Iris pigment epithelial cell (primary cell): ENCODE measurements at regions not wholly inside any gene's neighbourhood (a gene's known extent, or its start where the extent isn't known, plus 50 kb on each side); places are given as distances from the start of the nearest gene placed in this dataset.

ENCODE experiments used
- DNase-seq: peaks from one replicate; pipeline ENCODE4 v3.0.0-alpha.2; 2011; ENCODE audit warnings: low read depth

DNA sequence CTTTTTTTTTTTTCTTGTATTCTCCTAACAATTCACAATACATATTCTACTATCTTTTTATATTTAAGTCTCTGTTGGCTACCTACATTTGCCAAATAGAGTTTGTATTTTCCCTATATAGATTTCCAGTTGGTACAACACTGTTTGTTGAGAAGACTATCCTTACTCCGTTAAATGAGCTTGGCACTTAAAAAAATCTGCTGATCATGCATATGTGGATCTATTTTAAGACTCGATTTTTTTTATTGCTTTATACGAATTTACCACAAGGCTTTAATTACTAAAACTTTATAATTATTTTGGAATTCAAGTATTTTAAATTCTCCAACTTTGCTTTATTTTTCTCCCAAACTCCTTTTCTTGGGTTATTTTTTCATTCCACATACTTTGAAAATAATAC, 855.6 kb downstream of the C6orf118 start:
- DNase-seq: no peak

DNA sequence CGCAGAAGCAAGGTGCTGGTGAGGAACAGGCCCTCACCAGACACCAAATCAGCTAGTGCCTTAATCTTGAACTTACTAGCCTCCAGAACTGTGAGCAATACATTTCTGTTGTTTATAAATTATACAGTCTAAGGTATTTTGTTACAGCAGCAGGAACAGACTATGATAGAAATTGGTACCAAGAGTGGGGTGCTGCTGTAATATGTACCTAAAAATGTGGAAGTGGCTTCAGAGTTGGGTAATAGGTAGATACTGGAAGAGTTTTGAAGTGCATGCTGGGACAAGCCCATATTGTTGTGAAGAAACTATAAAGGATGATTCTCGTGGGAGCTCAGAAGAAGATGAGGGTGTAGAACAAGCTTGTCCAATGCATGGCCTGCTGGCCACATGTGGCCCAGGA, 866.8 kb downstream of the C6orf118 start:
- no peak for DNase-seq

DNA sequence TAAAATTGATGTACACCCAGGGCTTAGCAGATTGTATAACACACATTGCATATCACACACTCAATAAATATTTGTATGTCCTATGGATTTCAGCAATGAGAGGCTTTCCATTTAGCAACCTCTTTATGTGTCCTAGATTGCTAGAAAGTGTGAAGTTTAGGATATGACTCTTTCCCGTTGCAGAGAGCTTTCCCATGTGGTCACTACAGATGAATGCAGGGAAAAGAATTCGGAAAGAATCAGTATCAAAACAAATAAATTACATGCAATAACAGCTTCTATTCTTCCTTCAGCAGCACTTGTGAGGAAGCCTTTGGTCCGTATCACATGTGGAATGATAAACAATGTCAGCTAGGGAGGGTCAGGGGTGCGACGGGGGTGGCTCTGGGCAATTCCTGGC, 870.1 kb downstream of the C6orf118 start:
- DNase-seq: no peak

DNA sequence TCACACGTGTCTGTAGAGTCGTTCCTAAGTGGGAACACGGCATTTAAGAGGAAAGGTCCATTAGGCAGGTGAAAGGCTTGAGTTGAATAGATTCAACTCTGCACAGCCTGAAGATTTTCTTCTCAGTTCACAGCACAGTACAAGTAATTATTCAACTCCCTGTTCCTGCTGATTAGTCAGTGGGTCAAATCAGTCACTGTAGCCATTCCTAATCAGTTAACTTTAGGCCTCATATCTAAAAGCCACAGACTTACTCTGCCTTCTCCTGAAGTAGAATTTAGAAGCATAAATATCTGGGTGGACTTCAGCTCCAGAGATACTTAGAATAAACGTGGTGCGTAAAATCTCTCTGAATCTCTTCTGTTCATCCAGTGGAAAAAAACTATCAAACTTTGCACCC, 872.4 kb downstream of the C6orf118 start:
- no peak for DNase-seq

DNA sequence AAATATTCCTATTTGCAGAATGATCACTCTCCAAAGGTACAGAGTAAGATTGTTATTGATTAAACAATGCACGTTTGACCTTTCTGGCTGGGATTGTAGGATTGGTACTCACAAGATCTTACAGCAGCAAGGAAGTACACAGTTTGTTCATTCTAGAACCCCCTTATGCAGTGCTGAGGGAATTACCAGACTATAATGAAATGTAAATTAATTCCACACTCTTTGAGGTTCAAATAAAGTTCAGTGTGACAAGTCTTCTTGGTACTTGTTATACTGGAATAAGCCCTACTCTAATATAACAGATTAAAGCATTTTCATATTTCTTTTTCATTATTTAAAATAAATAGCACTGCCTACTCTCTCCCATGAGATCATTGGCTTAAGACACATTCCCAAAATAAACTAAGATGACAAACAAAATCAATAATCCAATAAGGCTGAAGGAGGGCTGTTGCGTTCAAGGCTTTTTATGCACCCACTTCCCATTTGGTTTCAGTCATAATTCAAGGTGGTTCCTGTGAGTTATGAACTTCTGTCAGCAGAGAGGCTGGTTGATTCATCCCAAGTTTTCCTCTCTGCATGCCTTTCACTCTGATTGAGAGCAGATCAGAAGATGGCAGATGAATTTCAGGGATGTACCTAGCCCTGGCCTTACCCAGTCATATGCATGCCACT, 881.5 kb downstream of the C6orf118 start:
- DNase-seq: no peak

DNA sequence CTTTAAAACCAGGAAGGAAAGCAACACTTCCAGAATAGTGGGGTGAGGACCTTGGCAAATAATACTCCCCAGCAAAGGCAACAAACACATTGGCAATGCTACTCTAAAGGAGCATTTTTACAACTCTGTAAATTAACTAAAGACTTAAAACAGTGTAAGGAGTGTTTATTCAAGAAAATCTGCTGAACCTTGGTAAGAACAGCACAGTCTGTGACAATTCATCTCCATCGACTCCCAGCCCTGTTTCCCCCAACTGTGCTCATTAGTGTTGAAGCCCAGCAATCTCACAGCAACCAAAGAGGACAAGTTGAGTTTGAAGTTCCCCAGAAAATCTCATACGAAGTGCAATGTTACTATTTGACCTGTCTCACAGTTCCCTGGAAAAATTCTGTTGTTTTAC, 884.9 kb downstream of the C6orf118 start:
- DNase-seq: no peak

DNA sequence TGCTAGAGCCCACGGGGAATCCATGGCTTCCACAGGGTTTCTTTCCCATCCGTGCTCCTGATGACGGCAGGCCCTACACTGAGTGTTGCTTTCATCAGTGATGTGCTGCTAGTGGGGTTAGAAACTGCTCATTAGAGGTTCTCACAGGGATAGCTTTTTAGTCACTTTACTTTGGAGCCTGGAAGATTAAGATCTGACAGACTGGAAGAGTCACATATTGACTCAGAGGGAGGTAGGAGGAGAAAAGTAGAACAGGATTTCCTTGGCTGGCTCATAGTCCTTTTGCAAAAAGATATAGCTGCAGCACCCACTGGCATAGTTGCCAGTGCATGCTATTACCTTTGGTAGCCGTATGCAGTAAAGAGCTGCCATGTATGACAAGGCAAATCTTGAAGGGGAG, 890.3 kb downstream of the C6orf118 start:
- DNase-seq: no peak

DNA sequence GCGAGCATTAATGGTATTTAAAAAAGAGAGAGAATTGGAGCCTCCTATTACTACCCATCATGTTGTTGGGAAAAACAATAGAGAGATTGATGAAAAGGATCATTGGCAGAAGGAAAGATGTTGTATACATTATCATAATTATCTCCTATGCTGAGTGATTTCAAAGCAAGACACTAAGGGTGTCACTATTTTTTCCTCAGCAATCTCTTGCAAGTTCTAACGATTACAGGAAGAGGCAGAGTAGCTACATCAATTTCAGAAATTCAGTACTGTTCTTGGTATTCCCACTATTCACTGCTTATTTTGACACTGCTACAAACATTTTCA, 891.2 kb downstream of the C6orf118 start:
- DNase-seq: no peak

DNA sequence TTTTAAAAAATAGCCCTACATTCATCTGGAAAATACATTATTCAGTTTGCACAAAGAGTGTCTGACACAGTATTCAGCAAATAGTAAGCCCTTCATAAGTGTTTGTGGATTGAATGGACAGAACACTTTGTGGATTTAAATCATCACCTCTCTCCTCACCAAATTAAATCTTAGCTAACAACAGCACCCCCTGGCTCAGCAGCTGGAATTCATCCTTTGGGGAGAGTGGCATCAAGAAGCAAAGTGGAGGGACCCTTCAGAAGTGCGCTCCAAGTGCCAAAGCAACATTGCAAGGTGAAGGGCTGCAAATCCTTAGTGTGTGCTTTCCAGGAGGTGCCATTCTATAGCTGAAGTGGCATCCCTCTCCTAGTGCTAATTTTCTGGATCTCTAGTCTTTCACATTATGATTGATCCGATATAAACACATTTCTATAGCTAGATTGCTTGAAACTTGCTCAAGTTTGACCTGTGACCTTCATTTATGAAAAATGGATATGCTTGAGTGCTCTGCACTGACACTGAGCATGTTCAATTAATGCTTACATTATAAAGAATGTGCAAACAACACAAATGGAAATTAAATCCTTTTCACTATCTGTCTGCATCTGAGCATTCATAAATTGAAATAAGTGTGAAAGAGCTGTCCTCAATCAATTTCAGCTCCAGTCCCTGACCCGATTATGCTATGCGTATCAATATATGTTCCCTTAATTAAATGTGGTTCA, 891.7 kb downstream of the C6orf118 start:
- no peak for DNase-seq

DNA sequence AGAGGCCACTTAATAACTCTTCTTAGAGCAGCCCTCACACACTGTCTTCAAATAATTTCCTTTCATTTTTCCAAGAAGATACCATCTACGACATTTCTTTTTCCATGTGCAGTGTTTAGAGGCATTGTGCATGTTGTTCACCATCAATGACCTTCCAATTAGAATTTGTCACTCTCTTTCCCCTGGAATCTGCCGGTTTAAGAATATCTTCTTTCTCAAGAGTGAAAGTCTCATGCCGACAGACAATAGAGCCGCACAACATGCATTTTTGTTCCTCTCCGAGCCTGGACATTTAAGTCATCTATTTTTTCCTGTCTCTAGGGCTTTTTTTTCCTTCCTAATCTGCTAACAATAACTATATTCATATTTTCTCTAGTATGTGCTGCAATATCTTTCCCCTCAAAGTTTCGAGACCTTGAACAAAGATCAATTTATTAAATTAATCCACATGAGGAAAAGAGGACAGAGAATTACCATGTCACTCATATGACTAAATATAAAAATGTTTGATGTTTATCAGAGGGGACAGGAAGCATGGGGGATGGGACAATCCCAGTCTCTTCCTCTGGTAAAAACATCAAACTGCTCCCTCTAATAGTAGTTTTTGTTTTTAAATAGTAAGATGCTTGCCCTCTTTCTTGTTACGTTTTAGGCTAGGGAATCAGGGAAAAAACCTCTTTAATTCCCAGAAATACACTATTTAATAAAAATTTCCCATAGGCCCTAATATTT, 893.4 kb downstream of the C6orf118 start:
- no peak for DNase-seq

DNA sequence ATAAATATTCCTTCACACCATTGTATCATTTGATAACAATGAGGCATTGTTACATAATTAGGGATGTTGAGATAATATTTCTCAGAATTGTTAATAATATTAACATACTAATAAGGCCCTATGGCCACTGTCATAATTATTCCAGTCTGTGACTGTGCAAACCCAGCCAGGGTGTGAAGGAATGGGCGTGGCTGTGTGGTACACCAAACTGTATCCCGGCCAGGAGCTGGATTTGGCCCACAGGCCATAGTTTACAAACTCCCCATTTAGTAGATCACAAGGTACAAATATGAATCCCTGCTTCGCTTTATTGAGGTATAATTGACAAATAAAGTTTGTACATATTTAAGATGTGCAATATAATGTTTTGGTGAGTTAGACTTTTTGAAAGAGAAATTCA, 894.7 kb downstream of the C6orf118 start:
- DNase-seq: no peak

DNA sequence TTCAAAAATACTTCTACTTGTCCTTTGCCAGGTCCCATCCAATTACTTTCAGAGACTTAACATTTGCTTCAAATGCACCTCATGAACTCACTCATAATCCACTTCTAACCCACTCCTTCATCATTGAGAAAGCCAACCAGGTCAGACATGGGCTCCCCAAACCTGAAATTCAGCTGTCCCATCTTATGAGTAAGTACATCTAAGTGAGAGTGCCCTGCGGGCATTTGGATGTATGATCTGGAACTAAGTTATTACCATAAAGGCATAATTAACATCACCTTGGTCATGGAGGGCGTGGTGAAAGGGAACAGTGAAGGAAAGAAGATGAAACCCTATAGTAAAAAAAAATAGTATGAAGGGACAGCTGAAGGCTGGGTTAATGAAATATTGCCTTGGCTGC, 896.8 kb downstream of the C6orf118 start:
- no peak for DNase-seq

DNA sequence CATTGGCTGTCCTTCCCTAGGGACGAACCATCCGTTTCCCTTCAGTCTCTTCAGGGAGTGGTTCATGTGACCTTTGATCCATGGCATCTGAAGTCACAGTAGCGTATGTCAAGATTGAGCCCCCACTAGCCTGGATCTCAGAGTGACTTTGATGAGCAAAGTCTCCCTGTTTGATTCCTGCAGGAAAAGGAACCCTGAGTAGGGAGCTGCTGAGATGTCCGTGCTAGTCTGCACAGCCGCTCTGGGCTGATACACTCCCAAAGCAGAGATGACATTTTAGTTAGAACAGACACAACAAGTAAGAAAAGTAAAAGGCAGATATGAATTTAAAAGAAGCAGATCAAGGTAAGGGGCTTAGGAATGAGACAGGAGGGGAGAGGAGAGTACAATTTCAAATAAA, 899.4 kb downstream of the C6orf118 start:
- no peak for DNase-seq

DNA sequence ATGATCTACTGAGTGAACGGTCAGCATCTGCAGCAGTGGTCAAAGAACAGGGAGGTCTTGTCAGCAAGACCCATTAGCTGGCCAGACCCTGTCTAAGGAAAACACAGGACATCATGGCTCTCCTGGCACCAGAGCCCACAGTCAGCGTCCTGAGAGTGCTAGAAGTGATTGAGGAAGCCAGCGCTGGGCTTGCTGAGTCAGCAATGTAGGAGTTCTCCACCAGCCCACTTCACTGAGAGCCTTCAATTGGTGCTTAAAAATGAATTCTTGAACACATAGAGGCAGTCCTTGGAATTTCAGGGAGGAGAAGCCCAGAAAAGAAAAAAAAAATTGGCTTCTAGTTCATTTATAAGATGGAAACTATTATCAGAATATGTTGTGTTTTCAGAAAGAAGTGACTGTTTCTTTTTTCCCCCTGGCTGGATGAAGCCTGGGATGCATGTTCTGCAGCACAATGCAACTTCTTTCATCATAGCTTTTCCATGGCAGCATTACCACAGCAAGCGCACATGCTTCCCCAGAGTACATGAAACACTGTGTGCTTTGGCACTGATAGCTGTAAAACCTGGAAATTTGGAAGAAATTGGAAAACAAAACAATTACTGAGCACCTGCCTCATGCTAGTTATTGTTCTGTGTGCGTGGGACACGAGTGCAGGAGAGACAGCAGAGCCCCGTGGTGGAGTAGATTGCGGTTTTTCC, 899.9 kb downstream of the C6orf118 start:
- no peak for DNase-seq

DNA sequence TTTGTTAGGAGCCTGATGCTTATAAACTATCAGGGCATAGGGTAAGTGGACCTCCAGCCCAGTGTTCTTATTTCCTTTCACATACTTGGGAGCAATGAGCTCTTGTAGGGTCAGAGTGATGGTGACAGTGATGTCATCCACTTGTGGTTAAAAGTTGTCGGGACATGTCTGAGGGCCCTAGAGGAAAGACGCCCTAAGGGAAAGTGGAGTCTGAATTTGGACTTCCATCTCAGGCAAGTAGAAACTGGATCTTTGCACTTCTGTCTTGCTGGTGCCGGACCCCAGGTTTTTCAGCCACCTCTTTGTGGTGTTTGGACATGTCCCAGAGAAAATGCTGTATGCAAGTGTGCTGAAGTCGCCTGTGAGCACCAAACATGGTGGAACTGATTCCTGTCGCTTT, 900.5 kb downstream of the C6orf118 start:
- no peak for DNase-seq

DNA sequence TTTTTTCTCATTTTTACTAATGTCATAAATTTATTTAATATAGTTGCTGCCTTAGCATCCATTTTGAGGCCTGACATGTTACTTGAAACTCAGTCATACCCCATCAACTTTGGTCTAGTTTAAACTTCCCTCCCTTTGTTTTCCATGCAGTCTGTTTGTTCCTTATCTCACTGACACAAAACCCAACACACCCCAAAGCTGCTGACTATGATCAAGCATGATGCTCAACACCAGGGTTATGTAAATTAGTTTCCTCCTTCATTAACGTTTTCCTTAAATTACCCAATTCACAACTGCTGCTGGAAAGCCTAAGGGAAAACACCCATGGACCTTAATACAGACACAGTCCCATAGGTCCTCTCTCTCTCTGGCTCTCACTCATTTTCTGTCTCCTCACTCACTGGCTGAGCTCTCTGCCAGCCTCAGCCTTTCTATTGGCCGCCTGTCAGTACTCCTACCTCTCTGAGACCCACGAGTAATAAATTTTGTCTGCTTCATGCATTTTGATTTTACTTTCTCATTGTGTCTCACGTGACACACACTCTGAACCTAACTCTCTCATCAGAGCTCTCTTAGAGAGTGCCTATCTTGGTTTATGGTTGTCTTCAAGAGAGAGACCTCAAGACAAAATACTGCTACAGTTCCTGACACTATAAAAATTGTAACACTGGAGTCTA, 904.5 kb downstream of the C6orf118 start:
- DNase-seq: no peak

DNA sequence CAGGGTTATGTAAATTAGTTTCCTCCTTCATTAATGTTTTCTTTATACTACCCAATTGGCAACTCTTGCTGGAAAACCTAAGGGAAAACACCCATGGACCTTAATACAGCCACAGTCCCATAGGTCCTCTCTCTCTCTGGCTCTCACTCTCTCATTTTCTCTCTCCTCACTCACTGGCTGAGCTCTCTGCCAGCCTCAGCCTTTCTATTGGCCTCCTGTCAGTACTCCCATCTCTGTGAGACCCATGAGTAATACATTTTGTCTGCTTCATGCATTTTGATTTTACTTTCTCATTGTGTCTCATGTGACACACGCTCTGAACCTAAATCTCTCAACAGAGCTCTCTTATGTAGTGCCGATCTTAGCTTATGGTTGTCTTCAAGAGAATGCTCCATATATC, 907.5 kb downstream of the C6orf118 start:
- no peak for DNase-seq

DNA sequence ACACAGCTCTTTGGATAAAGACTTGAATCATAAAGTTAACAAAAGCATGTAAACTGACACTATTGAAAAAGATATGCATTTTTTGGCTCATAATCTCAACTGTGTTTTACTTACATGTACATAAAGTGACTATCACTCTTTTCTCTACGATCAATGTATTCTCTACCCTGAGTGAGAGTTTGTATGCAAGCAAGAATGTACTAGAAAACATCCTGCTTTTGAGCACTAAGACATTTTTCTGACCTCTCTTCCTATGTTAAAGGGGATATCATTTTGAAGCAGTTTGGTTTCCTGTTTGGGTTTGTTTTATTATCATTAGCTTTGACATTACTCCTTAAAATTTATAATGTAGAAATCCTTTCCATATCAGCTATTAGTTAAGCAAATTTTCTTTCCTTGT, 910.8 kb downstream of the C6orf118 start:
- DNase-seq: no peak

DNA sequence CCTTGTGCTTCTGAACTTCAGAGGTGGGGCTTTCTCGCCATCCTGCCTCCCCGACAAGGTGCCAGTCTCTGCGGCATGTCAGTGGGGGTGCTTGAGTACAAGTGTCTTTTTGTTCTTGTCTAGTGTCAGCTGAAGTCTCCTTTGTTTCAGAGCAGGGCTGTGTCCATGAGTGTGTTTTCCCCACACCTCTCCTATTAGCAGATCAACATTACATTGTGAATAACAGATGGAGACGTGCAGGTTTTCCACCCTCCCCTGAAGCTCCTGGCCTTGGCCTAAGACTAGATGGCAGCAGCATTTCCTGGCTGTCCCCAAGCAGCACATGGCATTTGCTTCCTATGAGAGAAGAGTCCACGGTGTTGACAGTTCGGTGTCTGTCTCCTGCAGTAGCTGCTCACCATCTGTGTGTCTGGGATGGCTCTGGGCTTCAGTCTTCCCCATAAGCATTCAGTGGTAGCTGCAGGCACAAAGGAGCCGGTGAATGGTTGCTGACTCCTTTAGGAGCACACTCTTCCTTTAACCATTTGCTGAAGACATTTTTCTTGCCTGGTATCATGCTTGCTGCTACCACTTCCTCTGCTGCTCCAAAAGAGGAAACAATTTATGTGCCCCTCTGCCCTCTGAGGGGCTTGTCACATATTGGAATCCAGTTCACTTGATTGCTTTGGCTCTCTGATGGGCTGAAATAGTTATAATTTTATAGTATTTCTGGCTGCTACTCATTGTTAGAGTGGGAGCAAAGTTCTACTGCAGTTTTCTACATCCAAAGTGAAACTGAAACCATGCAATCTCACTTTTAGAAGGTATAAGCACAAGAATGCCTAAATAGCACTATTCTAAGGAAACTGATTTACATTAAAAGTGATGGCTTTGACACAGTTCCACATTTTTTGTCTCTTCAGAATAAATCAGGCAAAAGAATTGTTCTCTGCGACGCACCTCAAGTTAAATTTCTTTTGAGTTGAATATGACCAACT, 913.0 kb downstream of the C6orf118 start:
- no peak for DNase-seq

DNA sequence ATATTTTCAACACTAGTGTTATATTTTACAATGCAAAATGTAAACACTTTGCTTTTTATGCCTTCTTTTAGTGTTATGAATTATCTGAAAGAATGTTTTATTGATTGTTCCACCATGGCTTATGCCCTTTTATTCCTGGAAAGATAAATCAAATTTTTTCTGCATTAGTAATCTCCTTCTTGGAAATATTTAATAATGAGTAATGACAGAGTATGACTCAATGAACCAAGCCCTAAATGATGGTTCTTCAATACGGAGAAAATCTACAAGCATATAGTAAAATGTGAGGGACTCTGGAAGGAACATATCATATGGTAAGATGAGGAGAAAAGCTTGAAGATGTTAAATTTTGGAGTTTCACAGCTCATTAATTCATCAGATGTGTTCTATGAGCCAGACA, 929.6 kb downstream of the C6orf118 start:
- DNase-seq: peak; percentile 8

DNA sequence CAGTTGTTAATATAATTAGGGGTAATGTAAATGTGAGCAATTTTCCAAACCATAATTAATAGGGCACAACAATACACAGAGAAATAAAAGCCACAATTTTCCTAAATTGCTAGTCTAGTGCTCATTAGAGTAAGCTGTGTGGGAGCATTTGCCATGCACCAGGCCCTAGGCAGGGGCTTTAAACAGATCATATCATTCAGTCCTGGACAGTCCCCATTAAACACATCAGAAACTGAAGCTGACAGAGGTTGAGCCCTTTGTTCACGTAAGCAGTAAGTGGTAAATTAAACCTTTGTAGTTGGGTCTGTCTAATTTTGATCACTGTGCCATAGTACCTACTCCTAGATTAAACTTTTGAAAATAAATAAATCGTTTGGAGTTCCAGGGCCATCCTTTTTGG, 931.1 kb downstream of the C6orf118 start:
- no peak for DNase-seq
